GM23338 (cell line): ENCODE measurements at regions not wholly inside any gene's neighbourhood (a gene's known extent, or its start where the extent isn't known, plus 50 kb on each side); places are given as distances from the start of the nearest gene placed in this dataset.

Source experiments
- CREB1 ChIP-seq: fragments of 250-450 bp; sonication (Bioruptor Pico); IDR thresholded peaks from 2 replicates; pipeline ENCODE4 v1.5.0; 2020; ENCODE audit warnings: low read depth, mild to moderate bottlenecking, moderate library complexity
- CTCF ChIP-seq, 2 experiments: fragments of 200-600 bp in 1 of 2; sonication (generic) in 1 of 2; conservative IDR thresholded peaks; 2 replicates each; pipeline versions ENCODE4 v1.5.1 to v1.6.1; 2016 to 2017; ENCODE audit warnings: antibody characterized with exemption in 2 of 2, low read depth in 2 of 2, mild to moderate bottlenecking in 2 of 2, moderate library complexity in 1 of 2
- ETS1 ChIP-seq: IDR thresholded peaks from 2 replicates; pipeline ENCODE4 v1.6.1; 2016; ENCODE audit warnings: antibody characterized with exemption
- EZH2 ChIP-seq: fragments of 200-600 bp; sonication (generic); IDR thresholded peaks from one replicate; pipeline ENCODE4 v1.8.0; 2017; ENCODE audit warnings: antibody characterized with exemption, mild to moderate bottlenecking, low read depth; ENCODE audit not compliant: unreplicated experiment
- EZH2phosphoT487 ChIP-seq: fragments of 200-600 bp; sonication (generic); IDR thresholded peaks from one replicate; pipeline ENCODE4 v1.8.1; 2018; ENCODE audit warnings: antibody characterized with exemption; ENCODE audit not compliant: unreplicated experiment
- JUNB ChIP-seq: IDR thresholded peaks from one replicate; pipeline ENCODE4 v1.6.1; 2016; ENCODE audit warnings: antibody characterized with exemption; ENCODE audit not compliant: unreplicated experiment
- NANOG ChIP-seq: IDR thresholded peaks from 2 replicates; pipeline ENCODE4 v1.6.1; 2016; ENCODE audit warnings: antibody characterized with exemption, borderline replicate concordance
- POLR2AphosphoS5 ChIP-seq: IDR thresholded peaks from 2 replicates; pipeline ENCODE4 v1.6.1; 2016; ENCODE audit warnings: antibody characterized with exemption, low read depth
- REST ChIP-seq: IDR thresholded peaks from one replicate; pipeline ENCODE4 v1.6.1; 2018; ENCODE audit warnings: antibody characterized with exemption; ENCODE audit not compliant: unreplicated experiment
- STAT1 ChIP-seq: IDR thresholded peaks from one replicate; pipeline ENCODE4 v1.6.1; 2016; ENCODE audit warnings: antibody characterized with exemption; ENCODE audit not compliant: unreplicated experiment
- ZNF114 ChIP-seq: fragments of 250-450 bp; sonication (Bioruptor Pico); IDR thresholded peaks from 2 replicates; pipeline ENCODE4 v1.5.0; 2020; ENCODE audit warnings: mild to moderate bottlenecking, moderate library complexity
- ZNF331 ChIP-seq: fragments of 250-450 bp; sonication (Bioruptor Pico); IDR thresholded peaks from 2 replicates; pipeline ENCODE4 v1.5.0; 2020; ENCODE audit warnings: low read depth, mild to moderate bottlenecking, moderate library complexity
- ZNF462 ChIP-seq: fragments of 250-450 bp; sonication (Bioruptor Pico); IDR thresholded peaks from 2 replicates; pipeline ENCODE4 v1.5.0; 2020; ENCODE audit warnings: mild to moderate bottlenecking, moderate library complexity

- no peak for TF ChIP-seq EZH2phosphoT487
- TF ChIP-seq CTCF (conservative IDR thresholded peaks at IDR 0.05; ENCODE audit: low read depth in 2 of 2): no peak
- TF ChIP-seq CREB1: no peak
- TF ChIP-seq POLR2AphosphoS5: no peak
- no peak for TF ChIP-seq EZH2
- TF ChIP-seq ETS1: no peak
- TF ChIP-seq REST: no peak
- no peak for TF ChIP-seq JUNB
- TF ChIP-seq NANOG: no peak
- no peak for TF ChIP-seq STAT1
- TF ChIP-seq ZNF114 (CRISPR knock-in tag): no peak
- no peak for TF ChIP-seq ZNF331
- no peak for TF ChIP-seq ZNF462 (CRISPR knock-in tag)
These were observed 97.7 kb downstream of the DNAAF6 start for GRCh38 chrX:107304141-107304540.
